Activated CD4-positive, CD25-positive, alpha-beta regulatory T cell (primary cell): ENCODE measurements at regions not wholly inside any gene's neighbourhood (a gene's known extent, or its start where the extent isn't known, plus 50 kb on each side); places are given as distances from the start of the nearest gene placed in this dataset.
"Not testable (repeated sequence)": the region's sequence is repeated elsewhere in the genome, so short reads cannot be mapped to it uniquely, and the experiment has no call there.

Experiments used
- DNase-seq, 4 experiments: peaks; one replicate each; lab custom pipeline; 2025; lab: John Stamatoyannopoulos, UW

- no peak for DNase-seq
Observed at GRCh38 chr2:40690525-40690924, 238.6 kb upstream of the SLC8A1 start.

DNA sequence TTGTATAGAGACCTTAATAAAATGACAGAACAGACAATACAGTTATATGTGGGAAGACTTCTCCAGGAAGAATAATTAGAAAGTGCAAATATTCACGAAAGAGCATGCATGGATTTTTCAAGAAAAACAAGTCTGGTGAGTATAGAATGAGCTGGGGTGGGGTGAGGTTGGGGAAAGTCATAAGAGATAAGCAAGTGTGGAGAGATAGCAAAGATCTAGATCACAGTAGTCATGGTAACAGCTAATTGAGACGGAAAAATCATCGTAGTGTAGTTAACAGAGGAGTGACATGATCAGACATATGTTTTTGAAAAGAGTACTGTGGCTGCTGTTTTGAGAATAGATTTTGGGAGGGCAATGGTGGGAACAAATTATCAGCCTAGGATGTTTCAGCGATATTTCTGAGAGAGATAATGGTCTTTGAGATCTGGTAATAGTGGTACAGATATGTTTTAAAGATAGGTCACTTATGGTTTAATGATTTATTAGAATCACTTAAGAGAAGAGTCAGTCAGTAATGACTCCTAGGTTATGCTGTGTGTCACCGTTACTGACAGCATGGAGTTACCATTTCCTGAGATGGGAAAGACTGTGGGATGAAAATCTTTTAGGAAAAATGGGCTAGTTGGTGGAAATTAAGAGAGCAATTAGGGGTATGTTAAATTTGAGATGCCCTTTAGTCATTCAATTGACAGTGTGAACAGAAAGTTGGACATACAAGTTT lies 248.5 kb upstream of the SLC8A1 start:
- DNase-seq = no peak

DNA sequence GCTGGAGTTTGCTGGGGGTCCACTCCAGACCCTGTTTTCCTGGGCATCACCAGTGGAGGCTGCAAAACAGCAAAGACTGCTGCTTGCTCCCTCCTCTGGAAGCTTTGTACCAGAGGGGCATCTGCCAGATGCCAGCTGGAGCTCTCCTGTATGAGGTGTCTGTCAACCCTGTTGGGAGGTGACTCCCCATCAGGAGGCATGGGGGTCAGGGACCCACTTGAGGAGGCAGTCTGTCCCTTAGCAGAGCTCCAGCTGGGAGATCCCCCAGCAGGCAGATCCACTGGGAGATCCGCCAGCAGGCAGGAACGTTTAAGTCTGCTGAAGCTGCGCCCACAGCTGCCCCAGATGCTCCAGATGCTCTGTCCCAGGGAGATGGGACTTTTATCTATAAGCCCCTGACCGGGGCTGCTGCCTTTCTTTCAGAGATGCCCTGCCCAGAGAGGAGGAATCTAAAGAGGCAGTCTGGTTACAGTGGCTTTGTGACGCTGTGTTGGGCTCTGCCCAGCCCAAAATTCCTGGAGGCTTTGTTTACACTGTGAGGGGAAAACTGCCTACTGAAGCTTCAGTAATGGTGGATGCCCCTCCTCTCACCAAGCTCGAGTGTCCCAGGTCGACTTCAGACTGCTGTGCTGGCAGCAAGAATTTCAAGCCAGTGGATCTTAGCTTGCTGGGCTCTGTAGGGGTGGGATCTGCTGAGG lies 260.5 kb upstream of the SLC8A1 start:
- DNase-seq = not testable (repeated sequence)

- no peak for DNase-seq
Observed at GRCh38 chr2:40716879-40717278, 265.0 kb upstream of the SLC8A1 start.

GRCh38 chr2:40719414-40719813 lies 267.5 kb upstream of the SLC8A1 start:
- no peak for DNase-seq

DNA sequence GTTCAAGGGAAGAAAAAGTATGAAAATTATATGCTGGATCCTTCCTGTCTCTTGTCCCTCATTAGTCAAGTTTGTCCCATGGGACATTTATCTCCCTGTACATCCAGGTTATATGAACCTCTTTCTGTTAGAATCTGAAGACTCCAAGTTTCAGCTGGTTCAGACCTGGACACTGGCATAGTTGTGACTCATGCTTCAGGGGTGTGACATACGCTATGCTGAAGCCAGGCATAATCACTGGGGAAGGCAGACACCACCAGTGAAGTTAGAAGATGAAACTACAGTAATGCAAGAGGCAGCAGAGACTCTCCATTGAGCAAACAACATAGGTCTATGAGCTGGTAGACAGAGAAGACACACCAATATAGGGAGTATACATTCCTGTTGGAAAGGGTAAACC lies 269.7 kb upstream of the SLC8A1 start:
- no peak for DNase-seq

- DNase-seq = no peak
Observed at GRCh38 chr2:40723194-40723593, 271.3 kb upstream of the SLC8A1 start.

DNA sequence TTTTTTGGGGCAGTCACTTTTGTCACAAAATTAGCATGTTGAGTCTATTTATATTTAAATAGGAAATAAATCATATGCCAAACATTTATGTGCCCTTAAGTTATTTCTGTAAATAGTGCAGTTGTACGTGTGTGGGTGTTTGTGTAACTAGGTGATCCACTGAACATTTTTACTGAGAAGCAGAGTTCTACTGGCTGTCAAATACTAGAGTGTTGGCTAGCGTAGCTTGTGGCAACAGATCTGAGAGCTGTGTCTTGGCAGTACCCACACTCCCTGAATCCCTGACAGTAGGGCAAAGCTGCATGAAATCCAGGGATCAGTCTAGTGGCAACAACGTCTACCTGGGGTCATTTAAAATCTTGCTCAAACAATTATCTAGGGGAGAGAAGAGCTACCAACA lies 273.1 kb upstream of the SLC8A1 start:
- no peak for DNase-seq

DNA sequence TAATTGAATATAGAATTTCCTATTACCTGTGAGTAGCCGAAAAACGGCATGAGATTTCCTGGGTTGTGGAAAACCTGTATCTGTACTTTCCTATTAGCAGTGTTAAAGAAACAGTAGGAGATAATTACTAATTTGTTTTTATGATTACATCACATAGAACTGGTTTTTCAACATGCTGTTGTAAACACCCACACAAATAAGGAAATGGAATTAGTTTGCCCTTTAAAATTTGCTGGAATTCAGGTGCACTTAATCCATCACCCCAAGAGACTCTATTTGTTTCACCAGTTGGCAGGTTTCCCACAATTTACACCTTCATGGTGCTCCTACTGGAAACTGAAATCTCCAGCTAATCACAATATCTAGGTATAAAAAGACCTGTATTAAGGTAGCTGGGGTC lies 274.1 kb upstream of the SLC8A1 start:
- DNase-seq = no peak

- no peak for DNase-seq
Observed at GRCh38 chr2:40734797-40735196, 282.9 kb upstream of the SLC8A1 start.

- DNase-seq = no peak
Observed at GRCh38 chr2:40737180-40737579, 285.3 kb upstream of the SLC8A1 start.

- no peak for DNase-seq
Observed at GRCh38 chr2:40740419-40740818, 288.5 kb upstream of the SLC8A1 start.

DNA sequence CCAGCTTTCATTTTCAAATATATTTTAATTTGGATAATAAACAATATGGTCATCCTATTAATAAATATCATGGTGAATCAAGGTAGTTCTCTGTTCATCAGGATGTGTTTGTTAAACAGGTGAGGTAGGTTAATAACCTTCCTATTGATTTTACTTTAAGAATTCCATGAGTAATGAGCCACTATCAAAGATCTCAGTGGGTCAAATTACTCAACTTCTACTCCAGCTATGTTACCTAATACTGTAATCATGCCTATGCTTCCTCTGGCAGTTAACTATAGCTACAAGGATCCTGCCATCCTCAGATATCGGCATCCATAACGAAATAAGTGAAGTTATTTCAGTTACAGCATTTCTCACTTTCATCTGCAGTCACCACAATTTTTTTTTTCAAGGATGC lies 289.6 kb upstream of the SLC8A1 start:
- DNase-seq = no peak

DNA sequence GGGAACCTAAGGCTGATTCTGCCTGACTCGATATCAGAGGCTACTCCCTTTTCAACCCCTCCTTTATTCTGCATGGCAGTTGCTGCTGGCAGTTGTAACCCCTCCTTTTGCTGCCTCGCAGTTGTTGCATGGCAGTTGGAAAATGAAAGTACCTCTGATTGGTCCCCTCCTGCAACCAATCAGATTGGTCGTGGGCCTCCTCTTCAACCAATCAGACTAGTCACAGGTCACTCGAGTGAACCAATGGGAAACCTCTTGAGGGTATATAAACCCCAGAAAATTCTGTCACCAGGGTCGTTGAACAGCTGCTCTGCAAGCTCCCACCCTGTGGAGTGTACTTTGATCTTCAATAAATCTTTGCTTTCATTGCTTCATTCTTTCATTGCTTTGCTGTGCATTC lies 294.3 kb upstream of the SLC8A1 start:
- no peak for DNase-seq

DNA sequence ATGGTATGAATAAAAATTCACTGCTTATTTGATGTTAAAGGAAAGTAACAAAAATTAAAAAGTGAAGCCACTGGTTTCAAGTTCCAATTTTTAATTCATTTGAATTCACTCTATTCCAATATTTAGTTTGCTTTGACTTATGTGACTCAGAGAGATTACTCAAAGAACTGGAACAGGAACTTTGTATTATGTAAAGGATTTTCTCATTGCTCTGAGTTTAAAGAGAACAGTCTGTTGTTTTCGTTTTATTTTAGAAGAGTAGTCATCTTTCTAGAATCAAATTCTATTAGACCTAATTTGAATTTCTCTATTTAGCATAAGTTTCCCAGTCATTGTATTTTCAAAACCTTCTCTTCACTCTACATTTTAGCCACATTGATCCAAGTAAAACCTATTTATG lies 300.1 kb upstream of the SLC8A1 start:
- no peak for DNase-seq

GRCh38 chr2:40752796-40753195 lies 300.9 kb upstream of the SLC8A1 start:
- no peak for DNase-seq

GRCh38 chr2:40754912-40755311 lies 303.0 kb upstream of the SLC8A1 start:
- no peak for DNase-seq

GRCh38 chr2:40758401-40759155 lies 306.7 kb upstream of the SLC8A1 start:
- DNase-seq = no peak

DNA sequence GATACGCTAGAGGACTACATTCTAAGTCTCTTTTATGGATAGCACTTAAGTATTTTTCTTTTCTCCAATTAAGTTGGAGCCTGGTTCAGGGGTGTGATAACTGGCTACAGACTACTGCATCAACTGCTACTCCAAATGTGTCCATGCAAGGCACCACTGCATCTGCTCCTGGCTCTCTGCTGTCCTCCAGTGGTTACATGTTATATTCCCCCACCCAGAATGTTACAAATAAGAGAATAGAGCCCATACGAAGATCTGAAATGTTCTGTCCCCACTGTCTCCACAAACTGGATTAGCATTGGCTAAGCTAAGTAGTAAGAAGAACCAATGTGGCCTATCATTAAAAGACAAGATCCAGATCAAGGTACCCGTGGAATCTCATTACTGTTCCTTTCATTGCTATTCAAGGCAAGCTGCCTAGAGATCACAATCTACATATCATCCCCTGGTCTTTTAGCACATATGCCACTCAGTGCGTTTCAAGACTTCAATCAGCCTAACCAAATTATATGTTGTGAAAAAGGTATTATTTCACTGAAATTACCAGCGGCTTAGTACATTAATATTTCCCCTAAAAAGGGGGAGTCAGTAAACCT lies 308.3 kb upstream of the SLC8A1 start:
- DNase-seq = no peak

GRCh38 chr2:40773291-40773690 lies 321.4 kb upstream of the SLC8A1 start:
- no peak for DNase-seq

- DNase-seq = no peak
Observed at GRCh38 chr2:40783704-40784103, 331.8 kb upstream of the SLC8A1 start.

DNA sequence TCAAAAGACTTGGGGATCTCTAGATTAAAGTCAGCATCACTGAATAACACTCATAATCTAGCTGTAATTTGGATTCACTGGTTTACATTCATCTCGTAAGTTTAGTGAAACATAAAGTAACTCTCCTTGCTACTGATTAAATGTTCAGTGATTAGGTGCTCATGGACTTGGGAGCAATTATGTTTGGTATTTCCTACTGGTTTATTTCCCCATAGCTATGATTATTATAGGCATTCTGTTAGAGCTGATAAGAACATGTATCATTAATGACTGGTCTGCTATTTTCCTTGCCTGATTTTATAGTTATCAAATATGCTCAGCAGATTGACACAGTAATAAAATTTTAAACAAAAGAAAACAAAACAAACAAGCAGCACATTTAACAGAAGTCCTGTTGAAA lies 334.7 kb upstream of the SLC8A1 start:
- no peak for DNase-seq

DNA sequence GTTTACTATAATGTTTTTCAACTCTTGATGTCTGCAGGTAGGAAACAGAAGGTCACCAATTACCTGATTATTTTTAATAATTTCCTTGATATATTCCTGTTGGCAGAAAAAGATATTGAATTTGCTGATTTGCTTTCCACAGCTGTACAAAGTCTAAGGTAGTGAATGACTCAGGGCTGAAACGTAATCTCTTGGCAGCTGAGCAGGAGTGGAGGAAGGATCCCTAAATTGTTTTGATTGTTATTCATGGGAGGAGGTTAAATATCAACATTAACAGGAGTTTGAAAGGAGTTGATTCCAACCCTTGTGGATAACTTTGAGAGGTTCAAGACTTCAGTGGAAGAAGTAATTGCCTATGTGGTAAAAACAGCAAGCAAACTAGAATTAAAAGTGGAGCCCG lies 345.2 kb upstream of the SLC8A1 start:
- no peak for DNase-seq
